Testis (tissue), 2 donors: ENCODE measurements at regions not wholly inside any gene's neighbourhood (a gene's known extent, or its start where the extent isn't known, plus 50 kb on each side); places are given as distances from the start of the nearest gene placed in this dataset.

Experiments
- POLR2A ChIP-seq: fragments of 450-650 bp; IDR thresholded peaks from one replicate; pipeline ENCODE4 v1.6.1; 2017; ENCODE audit warnings: antibody characterized with exemption, mild to moderate bottlenecking, moderate library complexity
- TF ChIP-seq, protein P1 (sequence below), 3 experiments: fragments of 450-650 bp in 2 of 3; fragments of 200-600 bp in 1 of 3; sonication (generic) in 1 of 3; IDR thresholded peaks; one replicate each; pipeline ENCODE4 v1.5.1; 2016 to 2019; ENCODE audit warnings: antibody characterized with exemption in 3 of 3, mild to moderate bottlenecking in 2 of 3, moderate library complexity in 1 of 3

DNA sequence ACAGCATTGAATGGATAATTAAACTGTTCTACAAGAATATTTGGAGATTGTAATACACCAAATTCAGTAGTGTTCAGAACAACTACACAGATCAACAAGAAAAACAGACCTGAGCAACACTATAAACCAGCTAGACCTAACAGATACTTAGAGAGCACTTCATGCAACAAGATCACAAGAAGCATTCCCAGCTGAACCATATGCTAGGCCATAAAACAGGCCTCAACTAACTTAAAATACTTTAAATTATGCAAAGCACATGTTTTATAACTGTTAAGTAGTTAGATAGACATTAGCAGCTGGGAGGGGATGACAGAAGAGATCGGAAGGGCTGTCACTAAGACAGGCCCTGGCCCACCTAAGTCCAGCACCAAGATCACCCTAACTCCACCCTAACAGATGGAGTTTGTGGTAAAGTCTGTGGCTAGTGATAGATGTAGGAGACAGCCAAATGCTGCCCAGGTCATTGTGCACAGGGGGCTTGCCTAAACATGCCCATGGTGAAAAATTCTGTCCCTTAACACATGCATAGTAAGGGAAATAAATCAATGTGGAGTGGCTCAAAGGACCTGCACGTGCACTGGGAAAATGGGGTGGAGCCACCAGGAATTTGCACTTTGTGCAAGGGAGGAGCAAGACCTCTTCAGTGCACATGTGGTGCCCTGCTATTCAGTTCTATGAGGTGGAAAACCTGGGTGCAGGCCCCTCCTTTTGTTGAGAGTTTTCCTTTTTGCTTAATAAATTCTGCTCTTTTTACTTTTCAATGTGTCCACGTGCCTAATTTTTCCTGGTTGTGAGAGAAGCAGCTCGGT is 567.8 kb upstream of the NRG3 start:
- TF ChIP-seq, protein P1, sequence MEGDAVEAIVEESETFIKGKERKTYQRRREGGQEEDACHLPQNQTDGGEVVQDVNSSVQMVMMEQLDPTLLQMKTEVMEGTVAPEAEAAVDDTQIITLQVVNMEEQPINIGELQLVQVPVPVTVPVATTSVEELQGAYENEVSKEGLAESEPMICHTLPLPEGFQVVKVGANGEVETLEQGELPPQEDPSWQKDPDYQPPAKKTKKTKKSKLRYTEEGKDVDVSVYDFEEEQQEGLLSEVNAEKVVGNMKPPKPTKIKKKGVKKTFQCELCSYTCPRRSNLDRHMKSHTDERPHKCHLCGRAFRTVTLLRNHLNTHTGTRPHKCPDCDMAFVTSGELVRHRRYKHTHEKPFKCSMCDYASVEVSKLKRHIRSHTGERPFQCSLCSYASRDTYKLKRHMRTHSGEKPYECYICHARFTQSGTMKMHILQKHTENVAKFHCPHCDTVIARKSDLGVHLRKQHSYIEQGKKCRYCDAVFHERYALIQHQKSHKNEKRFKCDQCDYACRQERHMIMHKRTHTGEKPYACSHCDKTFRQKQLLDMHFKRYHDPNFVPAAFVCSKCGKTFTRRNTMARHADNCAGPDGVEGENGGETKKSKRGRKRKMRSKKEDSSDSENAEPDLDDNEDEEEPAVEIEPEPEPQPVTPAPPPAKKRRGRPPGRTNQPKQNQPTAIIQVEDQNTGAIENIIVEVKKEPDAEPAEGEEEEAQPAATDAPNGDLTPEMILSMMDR (IDR thresholded peaks at IDR 0.05) = no peak
- TF ChIP-seq POLR2A = no peak
